Endothelial cell of umbilical vein (primary cell): ENCODE measurements at regions not wholly inside any gene's neighbourhood (a gene's known extent, or its start where the extent isn't known, plus 50 kb on each side); places are given as distances from the start of the nearest gene placed in this dataset.

Source experiments
- BruUV-seq: library from RNA; stranded (reverse); fragments of 400-500 nt; replicated peaks from 2 replicates; lab custom pipeline; 2021; lab: Mats Ljungman, UMichigan
- CTCF ChIA-PET: fragments of 300-600, 350-600 bp; sonication (Branson Sonifier 250); formaldehyde crosslinking; loops from one replicate; lab custom pipeline; 2021; ENCODE audit warnings: antibody characterized with exemption, inconsistent platforms; lab: Charles Lee
- POLR2A ChIA-PET: fragments of 300-600, 350-600 bp; sonication (Branson Sonifier 250); formaldehyde crosslinking; loops from one replicate; lab custom pipeline; 2021; ENCODE audit warnings: antibody characterized with exemption, inconsistent platforms; lab: Charles Lee
- DNase-seq: peaks from one replicate; pipeline ENCODE4 v3.0.0-alpha.2; 2011; ENCODE audit warnings: low read depth, low spot score
- FAIRE-seq: peaks from 2 replicates; lab custom pipeline; 2011; peaks lifted over from hg19 to GRCh38; lab: Jason Lieb, UNC
- H2AFZ ChIP-seq: 2 replicates; pipeline ENCODE4 v1.6.0; 2012; ENCODE audit warnings: low read depth, low read length, control low read depth, inconsistent platforms
- H3K27ac ChIP-seq: 2 replicates; pipeline ENCODE4 v1.5.1; 2011; ENCODE audit warnings: low read depth, mild to moderate bottlenecking, control low read depth, low read length, moderate library complexity; ENCODE audit not compliant: insufficient read depth
- H3K27me3 ChIP-seq, 2 experiments: 2 replicates each; pipeline versions ENCODE4 v1.6.0 to v1.6.1; 2011; ENCODE audit warnings: low read length in 2 of 2, mixed read lengths in 1 of 2; ENCODE audit not compliant: control insufficient read depth in 2 of 2, insufficient read depth in 2 of 2
- H3K36me3 ChIP-seq, 2 experiments: 2 replicates in 1 of 2; 3 replicates in 1 of 2; pipeline ENCODE4 v1.5.1; 2011; ENCODE audit warnings: low read length in 2 of 2, mild to moderate bottlenecking in 1 of 2, moderate library complexity in 1 of 2; ENCODE audit not compliant: control insufficient read depth in 2 of 2, insufficient read depth in 2 of 2; ENCODE audit errors: extremely low read depth in 1 of 2
- H3K4me1 ChIP-seq: 3 replicates; pipeline ENCODE4 v1.5.1; 2011; ENCODE audit warnings: mild to moderate bottlenecking, low read length; ENCODE audit not compliant: control insufficient read depth, insufficient read depth; ENCODE audit errors: extremely low read depth
- H3K4me2 ChIP-seq: 2 replicates; pipeline ENCODE4 v1.6.1; 2011; ENCODE audit warnings: low read length, control low read depth, mixed read lengths; ENCODE audit not compliant: insufficient read depth
- H3K4me3 ChIP-seq, 3 experiments: fragments of 200-600 bp in 1 of 3; sonication (generic), shearing (Covaris generic) in 1 of 3; replicated peaks in 1 of 3; 2 replicates each; pipeline ENCODE4 v1.5.1; 2011 to 2016; ENCODE audit warnings: control low read depth in 3 of 3, low read length in 3 of 3, mild to moderate bottlenecking in 2 of 3, inconsistent platforms in 1 of 3, low read depth in 1 of 3, moderate library complexity in 1 of 3; ENCODE audit not compliant: insufficient read depth in 1 of 3
- H3K79me2 ChIP-seq: 2 replicates; pipeline ENCODE4 v1.6.0; 2012; ENCODE audit warnings: low read length, inconsistent platforms; ENCODE audit not compliant: control insufficient read depth, insufficient read depth
- H3K9ac ChIP-seq: replicated peaks from 2 replicates; pipeline ENCODE3; 2011; ENCODE audit warnings: low read length, control low read depth; ENCODE audit not compliant: insufficient read depth; ENCODE audit errors: extremely low read depth
- H3K9me1 ChIP-seq: replicated peaks from 3 replicates; pipeline ENCODE4 v1.6.0; 2011; ENCODE audit warnings: mild to moderate bottlenecking, low read length; ENCODE audit not compliant: control insufficient read depth, insufficient read depth; ENCODE audit errors: extremely low read depth
- H3K9me3 ChIP-seq: replicated peaks from 2 replicates; pipeline ENCODE4 v1.5.1; 2012; ENCODE audit warnings: low read length, inconsistent platforms; ENCODE audit not compliant: control insufficient read depth, insufficient read depth
- H4K20me1 ChIP-seq: replicated peaks from 2 replicates; pipeline ENCODE3; 2011; ENCODE audit warnings: mild to moderate bottlenecking, low read length; ENCODE audit not compliant: control insufficient read depth, insufficient read depth; ENCODE audit errors: extremely low read depth
- EZH2 ChIP-seq: IDR thresholded peaks from 2 replicates; pipeline ENCODE4 v1.6.1; 2012; ENCODE audit warnings: borderline replicate concordance, low read depth, mild to moderate bottlenecking, moderate library complexity, low read length, inconsistent platforms; ENCODE audit not compliant: severe bottlenecking
- FOS ChIP-seq: IDR thresholded peaks from 2 replicates; pipeline ENCODE4 v1.6.1; 2011; ENCODE audit warnings: mild to moderate bottlenecking, low read length, moderate library complexity, borderline replicate concordance; ENCODE audit not compliant: insufficient read depth
- GATA2 ChIP-seq: IDR thresholded peaks from 2 replicates; pipeline ENCODE4 v1.7.0; 2011; ENCODE audit warnings: low read depth, mild to moderate bottlenecking, moderate library complexity, mixed read lengths, low read length; ENCODE audit not compliant: insufficient read length, insufficient read depth
- JUN ChIP-seq: IDR thresholded peaks from 2 replicates; pipeline ENCODE4 v1.6.1; 2011; ENCODE audit warnings: borderline replicate concordance, low read depth; ENCODE audit not compliant: insufficient read length, insufficient read depth
- MYC ChIP-seq: IDR thresholded peaks from one replicate; pipeline ENCODE4 v1.6.1; 2011; ENCODE audit warnings: mild to moderate bottlenecking, low read depth, low read length
- POLR2A ChIP-seq: IDR thresholded peaks from 2 replicates; pipeline ENCODE4 v1.6.1; 2012; ENCODE audit warnings: low read depth, mild to moderate bottlenecking, control low read depth, low read length
- POLR2AphosphoS5 ChIP-seq: IDR thresholded peaks from 2 replicates; pipeline ENCODE4 v1.6.1; 2012; ENCODE audit warnings: low read depth, mild to moderate bottlenecking, control low read depth, low read length, moderate library complexity; ENCODE audit not compliant: insufficient read depth
- dilution Hi-C: fragments of 300-500 bp; cut with MboI; formaldehyde crosslinking; loops from one replicate; pipeline ENCODE4 v1.15.0; 2019; ENCODE audit warnings: low sequenced_read_pairs; ENCODE audit not compliant: extremely low pct_ligation_motif_present
- intact Hi-C: fragments of 100-400 bp; cut with micrococcal nuclease; formaldehyde crosslinking; loops from one replicate; pipeline ENCODE4 v1.10.0; 2022
- TF ChIP-seq, protein P1 (sequence below): IDR thresholded peaks from 2 replicates; pipeline ENCODE4 v1.6.1; 2011; ENCODE audit not compliant: insufficient read depth, insufficient read length
- TF ChIP-seq, protein P2 (sequence below), 2 donors: IDR thresholded peaks; 1 replicate in 1 of 2; 2 replicates in 1 of 2; pipeline ENCODE4 v1.5.1; 2011; ENCODE audit warnings: low read length in 2 of 2, mild to moderate bottlenecking in 2 of 2, moderate library complexity in 2 of 2, control low read depth in 1 of 2, inconsistent platforms in 1 of 2, low read depth in 1 of 2; ENCODE audit not compliant: insufficient read depth in 1 of 2; ENCODE audit errors: extremely low read depth in 1 of 2

GRCh38 chr13:20291037-20291436 is 58.9 kb upstream of the GJB6 start:
- no peaks in the 10 kb centered on the region for H3K4me1 ChIP-seq
- H4K20me1 ChIP-seq: no peaks in the 10 kb centered on the region
- no peaks in the 10 kb centered on the region for H3K9me3 ChIP-seq
- no peaks in the 10 kb centered on the region for H3K27me3 ChIP-seq
- dilution Hi-C loops (no loop called here), intact Hi-C loops (no loop called here)
- FAIRE-seq: no peak
- H3K36me3 ChIP-seq: no peaks in the 10 kb centered on the region
- H2AFZ ChIP-seq: no peak overlapping the region
- no peak for TF ChIP-seq POLR2A
- no peak overlapping the region for H3K4me3 ChIP-seq
- H3K9ac ChIP-seq: no peak overlapping the region
- POLR2A ChIA-PET: no interaction called here
- no peak overlapping the region for H3K27ac ChIP-seq
- no peaks in the 10 kb centered on the region for H3K79me2 ChIP-seq
- CTCF ChIA-PET: interaction anchor here (1.2 kb wide), 1 partner anchor 10 kb away, joined by 3 read pairs; no protein-coding TSS in a partner anchor
- no TSS peak for BruUV-seq
- DNase-seq: no peak
- no peaks in the 10 kb centered on the region for H3K9me1 ChIP-seq
- no peak overlapping the region for H3K4me2 ChIP-seq

GRCh38 chr13:20288561-20288960 is 56.4 kb upstream of the GJB6 start:
- Histone ChIP-seq H3K9me3 (no peaks in the 10 kb centered on the region), H3K4me3 (no peak overlapping the region), H3K4me2 (no peak overlapping the region), H3K4me1 (no peaks in the 10 kb centered on the region), H2AFZ (no peak overlapping the region), H3K36me3 (no peaks in the 10 kb centered on the region), H3K27ac (no peak overlapping the region), H3K27me3 (no peaks in the 10 kb centered on the region), H4K20me1 (no peaks in the 10 kb centered on the region), H3K79me2 (no peaks in the 10 kb centered on the region), H3K9ac (no peak overlapping the region), H3K9me1 (no peaks in the 10 kb centered on the region)
- BruUV-seq: no TSS peak
- no peak for TF ChIP-seq GATA2
- no peak for TF ChIP-seq FOS
- no peak for TF ChIP-seq JUN
- TF ChIP-seq POLR2A: no peak
- TF ChIP-seq POLR2AphosphoS5: no peak
- no peak for TF ChIP-seq EZH2
- TF ChIP-seq, protein P1, sequence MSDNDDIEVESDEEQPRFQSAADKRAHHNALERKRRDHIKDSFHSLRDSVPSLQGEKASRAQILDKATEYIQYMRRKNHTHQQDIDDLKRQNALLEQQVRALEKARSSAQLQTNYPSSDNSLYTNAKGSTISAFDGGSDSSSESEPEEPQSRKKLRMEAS: no peak
- TF ChIP-seq, protein P2, sequence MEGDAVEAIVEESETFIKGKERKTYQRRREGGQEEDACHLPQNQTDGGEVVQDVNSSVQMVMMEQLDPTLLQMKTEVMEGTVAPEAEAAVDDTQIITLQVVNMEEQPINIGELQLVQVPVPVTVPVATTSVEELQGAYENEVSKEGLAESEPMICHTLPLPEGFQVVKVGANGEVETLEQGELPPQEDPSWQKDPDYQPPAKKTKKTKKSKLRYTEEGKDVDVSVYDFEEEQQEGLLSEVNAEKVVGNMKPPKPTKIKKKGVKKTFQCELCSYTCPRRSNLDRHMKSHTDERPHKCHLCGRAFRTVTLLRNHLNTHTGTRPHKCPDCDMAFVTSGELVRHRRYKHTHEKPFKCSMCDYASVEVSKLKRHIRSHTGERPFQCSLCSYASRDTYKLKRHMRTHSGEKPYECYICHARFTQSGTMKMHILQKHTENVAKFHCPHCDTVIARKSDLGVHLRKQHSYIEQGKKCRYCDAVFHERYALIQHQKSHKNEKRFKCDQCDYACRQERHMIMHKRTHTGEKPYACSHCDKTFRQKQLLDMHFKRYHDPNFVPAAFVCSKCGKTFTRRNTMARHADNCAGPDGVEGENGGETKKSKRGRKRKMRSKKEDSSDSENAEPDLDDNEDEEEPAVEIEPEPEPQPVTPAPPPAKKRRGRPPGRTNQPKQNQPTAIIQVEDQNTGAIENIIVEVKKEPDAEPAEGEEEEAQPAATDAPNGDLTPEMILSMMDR (IDR thresholded peaks at IDR 0.05; ENCODE audit: extremely low read depth in 1 of 2, insufficient read depth in 1 of 2, low read depth in 1 of 2, low read length in 2 of 2): no peak
- TF ChIP-seq MYC: no peak
- DNase-seq (no peak), FAIRE-seq (no peak)
- intact Hi-C loops: no loop called here
- ChIA-PET CTCF (no interaction called here), POLR2A (no interaction called here)
- dilution Hi-C loops: no loop called here
